HG03066 (cell line): ENCODE measurements at regions not wholly inside any gene's neighbourhood (a gene's known extent, or its start where the extent isn't known, plus 50 kb on each side); places are given as distances from the start of the nearest gene placed in this dataset.

Experiments used
- ATAC-seq: cut with Tn5 transposase; IDR thresholded peaks from one replicate; pipeline ENCODE4 v1.9.1; 2021; ENCODE audit warnings: low read depth; ENCODE audit not compliant: unreplicated experiment

- ATAC-seq = no peak
Observed at GRCh38 chr13:109604894-109605293, 181.5 kb downstream of the IRS2 start.

DNA sequence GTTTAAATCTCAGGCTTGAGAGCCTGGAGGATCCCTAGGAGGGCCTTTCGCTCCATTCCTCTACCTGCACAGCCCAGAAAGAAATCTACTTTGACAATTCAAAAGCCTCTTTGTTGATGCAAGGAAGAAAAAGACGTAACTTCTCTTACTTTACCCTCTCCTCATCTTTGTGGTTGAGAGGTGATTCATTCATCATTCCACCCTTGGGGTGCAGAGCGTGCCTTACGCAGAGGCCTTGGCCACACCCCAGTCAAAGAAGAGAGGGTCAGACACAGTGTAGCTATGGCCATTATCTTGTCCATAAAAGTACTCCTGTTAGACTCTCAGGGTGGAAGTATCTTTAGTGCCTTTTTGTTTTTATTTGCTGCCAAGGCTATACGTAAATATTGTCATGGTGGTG, 184.0 kb downstream of the IRS2 start:
- no peak for ATAC-seq

DNA sequence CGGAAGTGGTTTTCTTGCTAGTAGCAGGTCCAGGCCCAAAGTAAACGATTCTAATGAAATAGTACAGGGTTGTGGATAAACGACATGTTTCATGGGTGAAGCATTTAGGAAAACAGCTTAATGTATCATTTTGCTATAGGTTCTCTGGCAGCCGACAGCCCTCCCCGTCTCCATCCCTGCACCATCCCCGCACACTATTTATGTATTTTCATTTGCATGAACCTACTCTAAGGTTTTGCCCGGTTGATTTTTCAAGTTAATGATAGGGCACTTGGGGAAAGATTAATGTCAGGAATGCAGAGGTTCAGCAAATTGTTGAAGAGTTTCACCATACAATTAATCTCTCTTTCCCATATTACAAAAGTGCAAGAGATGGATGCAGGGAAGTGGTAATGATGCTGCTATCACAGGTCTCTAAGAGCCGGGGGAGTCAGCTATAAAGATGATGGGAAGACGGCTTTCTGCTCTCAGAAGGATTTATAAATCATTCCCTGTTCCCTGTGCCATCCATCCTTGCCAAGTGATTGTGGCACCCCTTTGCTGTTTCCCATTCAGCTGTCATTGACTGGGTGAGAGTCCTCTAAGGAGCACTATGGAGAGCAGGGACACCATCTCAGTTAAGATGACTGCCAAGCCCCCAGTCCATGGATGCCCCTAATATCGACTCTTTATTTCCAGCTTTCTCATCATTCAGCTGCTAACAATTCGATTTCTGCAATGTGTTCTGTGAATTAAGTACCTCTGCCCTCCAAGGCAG, 186.3 kb downstream of the IRS2 start:
- ATAC-seq = no peak

- ATAC-seq = no peak
Observed at GRCh38 chr13:109595471-109595870, 190.9 kb downstream of the IRS2 start.

GRCh38 chr13:109593230-109593629, 193.2 kb downstream of the IRS2 start:
- no peak for ATAC-seq

- ATAC-seq = no peak
Observed at GRCh38 chr13:109592770-109593169, 193.6 kb downstream of the IRS2 start.

DNA sequence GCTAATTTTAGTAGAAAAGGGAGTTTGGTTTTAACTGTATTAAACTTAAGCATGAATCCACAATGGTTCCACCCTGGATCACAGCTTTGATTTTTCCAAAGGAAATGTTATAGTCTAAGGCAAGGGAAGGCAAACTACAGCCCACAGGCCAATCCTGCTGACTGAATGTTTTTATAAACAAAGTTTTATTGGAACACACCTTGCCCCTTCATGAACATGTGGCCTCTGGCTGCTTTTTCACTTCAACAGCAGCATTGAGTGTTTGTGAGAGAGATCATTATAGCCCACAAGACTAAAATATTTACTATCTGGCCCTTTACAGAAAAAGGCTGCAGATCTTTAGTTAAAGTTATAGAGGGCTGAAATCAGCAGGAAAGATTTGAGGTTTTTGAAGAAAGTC, 198.7 kb downstream of the IRS2 start:
- ATAC-seq = no peak

DNA sequence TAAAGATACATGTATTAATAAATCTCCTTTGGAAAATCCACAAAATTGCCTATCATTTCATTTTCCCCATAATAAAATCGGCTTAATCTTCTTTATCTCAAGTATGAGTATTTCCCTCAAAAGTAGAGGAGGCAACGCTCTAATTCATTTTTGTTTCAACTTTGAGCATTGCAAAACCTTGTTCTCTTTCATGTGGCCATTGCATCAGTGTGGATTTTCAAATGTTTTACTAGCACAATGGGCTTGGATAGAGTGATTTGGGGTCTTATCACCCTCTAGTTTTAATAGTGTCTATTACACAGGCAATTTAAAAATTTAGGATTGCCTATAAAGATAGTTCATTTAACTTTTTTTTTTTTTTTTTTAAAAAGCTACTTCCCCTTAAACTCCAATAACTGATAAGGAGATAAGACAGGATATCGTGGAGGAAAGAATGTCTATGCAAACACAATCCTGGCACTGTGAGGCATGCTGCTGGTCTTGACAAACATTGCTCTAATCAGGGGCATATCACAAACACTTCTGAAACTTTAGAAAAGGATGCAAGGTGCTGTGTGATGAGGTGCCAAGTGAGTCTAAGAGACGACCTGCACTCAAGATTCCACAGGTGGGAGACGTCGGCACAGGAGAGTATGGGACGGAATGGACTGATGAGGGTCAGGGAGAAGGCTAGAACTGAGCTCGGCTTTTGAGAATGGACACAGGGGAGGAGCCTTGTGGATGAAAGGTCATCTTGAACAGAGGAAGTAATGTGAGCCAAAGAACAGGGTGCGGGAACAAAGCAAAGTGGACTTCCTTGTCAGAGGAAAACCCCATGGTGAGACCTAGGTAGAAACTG, 199.7 kb downstream of the IRS2 start:
- ATAC-seq = no peak

DNA sequence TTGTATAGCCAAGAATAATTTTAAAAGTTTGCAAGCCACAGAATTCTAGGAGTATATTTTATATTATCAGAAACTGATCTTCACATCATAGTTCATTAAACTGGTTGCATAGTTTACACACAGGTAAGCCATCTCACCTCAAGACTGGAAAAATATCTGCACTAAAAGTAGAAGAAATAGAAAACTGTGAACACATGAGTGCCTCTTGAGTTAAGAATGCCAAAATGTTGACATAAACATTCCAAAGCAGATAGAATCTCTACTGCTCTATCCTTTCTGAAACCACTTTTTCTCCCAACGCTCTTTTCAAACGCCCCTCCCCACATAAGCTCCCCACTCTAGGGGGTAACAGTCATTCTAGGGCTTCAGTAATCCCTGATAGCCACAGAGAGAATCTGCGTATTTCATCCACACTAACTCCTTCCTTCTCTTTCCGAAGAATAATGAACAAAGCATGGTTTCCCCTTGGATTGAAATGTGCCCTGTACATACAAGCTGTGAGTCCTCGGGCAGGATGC, 201.5 kb downstream of the IRS2 start:
- ATAC-seq = no peak

GRCh38 chr13:109577191-109577700, 209.1 kb downstream of the IRS2 start:
- no peak for ATAC-seq

GRCh38 chr13:109576331-109576813, 210.0 kb downstream of the IRS2 start:
- no peak for ATAC-seq

- ATAC-seq = no peak
Observed at GRCh38 chr13:109575821-109576220, 210.6 kb downstream of the IRS2 start.

- no peak for ATAC-seq
Observed at GRCh38 chr13:109572389-109572788, 214.0 kb downstream of the IRS2 start.

- ATAC-seq = peak; percentile 87
Observed at GRCh38 chr13:109569958-109570711, 216.2 kb downstream of the IRS2 start.

- ATAC-seq = no peak
Observed at GRCh38 chr13:109568339-109568818, 218.0 kb downstream of the IRS2 start.

- no peak for ATAC-seq
Observed at GRCh38 chr13:109567315-109567714, 219.1 kb downstream of the IRS2 start.

- ATAC-seq = no peak
Observed at GRCh38 chr13:109565877-109566276, 220.5 kb downstream of the IRS2 start.

- ATAC-seq = peak; percentile 46
Observed at GRCh38 chr13:109548374-109548773, 238.0 kb downstream of the IRS2 start.

- ATAC-seq = peak; percentile 72
Observed at GRCh38 chr13:109547942-109548341, 238.4 kb downstream of the IRS2 start.

DNA sequence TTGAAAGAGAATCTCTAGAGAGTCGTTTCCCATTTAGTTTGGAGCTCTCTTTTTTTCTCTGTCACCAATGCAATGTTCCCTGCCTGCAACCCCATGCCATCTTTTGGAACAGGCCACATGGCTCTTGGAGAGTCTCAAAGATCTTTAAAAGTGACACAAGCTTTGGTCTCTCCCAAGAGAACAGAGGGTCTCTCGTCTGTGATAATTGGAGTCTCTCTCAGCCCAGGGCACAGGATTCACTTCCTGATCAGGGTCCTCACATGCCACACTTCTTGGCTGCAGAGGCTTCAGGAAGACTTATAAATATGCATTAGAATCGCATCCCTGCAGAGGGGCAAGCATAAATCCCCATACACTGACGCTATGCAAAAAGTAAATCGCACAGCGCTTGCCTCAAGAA, 240.5 kb downstream of the IRS2 start:
- ATAC-seq = no peak
